WTC11 (cell line): ENCODE measurements at regions not wholly inside any gene's neighbourhood (a gene's known extent, or its start where the extent isn't known, plus 50 kb on each side); places are given as distances from the start of the nearest gene placed in this dataset.

Experiments used
- FOXP1 ChIP-seq: sonication (generic); formaldehyde crosslinking; IDR thresholded peaks from 2 replicates; pipeline ENCODE4 v1.8.0; 2022; ENCODE audit warnings: missing genetic modification reagents, mild to moderate bottlenecking, moderate library complexity, borderline replicate concordance
- ZNF423 ChIP-seq: fragments of 250-450 bp; sonication (Bioruptor Pico); IDR thresholded peaks from 2 replicates; pipeline ENCODE4 v2.1.2; 2022; ENCODE audit warnings: mild to moderate bottlenecking, moderate library complexity
- TF ChIP-seq, protein P1 (sequence below): fragments of 200-600 bp; IDR thresholded peaks from 2 replicates; pipeline ENCODE4 v1.8.0; 2022; ENCODE audit warnings: antibody characterized with exemption

DNA sequence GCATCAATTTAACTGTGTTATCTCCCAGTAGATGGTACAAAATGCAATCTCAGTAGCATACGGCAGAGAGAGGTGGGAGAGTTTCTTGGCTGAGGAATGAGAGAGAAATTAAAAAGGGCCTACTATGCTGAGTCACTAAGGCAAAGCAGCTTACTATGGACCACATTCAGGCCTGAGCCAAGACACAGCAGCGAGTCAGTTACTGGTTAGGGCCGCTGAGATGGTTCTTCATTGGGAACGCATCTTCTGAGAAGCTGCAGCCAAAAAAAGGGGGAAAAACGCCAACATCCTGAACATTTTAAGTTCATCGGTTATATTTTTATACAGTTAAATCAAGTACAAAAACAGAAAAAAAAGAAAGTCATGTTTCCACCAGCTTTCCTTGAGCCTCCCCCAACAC is 61.1 kb upstream of the BDNF start:
- TF ChIP-seq FOXP1 (no peak), ZNF423 (CRISPR knock-in tag) (no peak)
- TF ChIP-seq, protein P1, sequence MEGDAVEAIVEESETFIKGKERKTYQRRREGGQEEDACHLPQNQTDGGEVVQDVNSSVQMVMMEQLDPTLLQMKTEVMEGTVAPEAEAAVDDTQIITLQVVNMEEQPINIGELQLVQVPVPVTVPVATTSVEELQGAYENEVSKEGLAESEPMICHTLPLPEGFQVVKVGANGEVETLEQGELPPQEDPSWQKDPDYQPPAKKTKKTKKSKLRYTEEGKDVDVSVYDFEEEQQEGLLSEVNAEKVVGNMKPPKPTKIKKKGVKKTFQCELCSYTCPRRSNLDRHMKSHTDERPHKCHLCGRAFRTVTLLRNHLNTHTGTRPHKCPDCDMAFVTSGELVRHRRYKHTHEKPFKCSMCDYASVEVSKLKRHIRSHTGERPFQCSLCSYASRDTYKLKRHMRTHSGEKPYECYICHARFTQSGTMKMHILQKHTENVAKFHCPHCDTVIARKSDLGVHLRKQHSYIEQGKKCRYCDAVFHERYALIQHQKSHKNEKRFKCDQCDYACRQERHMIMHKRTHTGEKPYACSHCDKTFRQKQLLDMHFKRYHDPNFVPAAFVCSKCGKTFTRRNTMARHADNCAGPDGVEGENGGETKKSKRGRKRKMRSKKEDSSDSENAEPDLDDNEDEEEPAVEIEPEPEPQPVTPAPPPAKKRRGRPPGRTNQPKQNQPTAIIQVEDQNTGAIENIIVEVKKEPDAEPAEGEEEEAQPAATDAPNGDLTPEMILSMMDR = no peak
